Common myeloid progenitor, CD34-positive (primary cell): ENCODE measurements at regions not wholly inside any gene's neighbourhood (a gene's known extent, or its start where the extent isn't known, plus 50 kb on each side); places are given as distances from the start of the nearest gene placed in this dataset.

ENCODE experiments used
- CTCF ChIA-PET: fragments of 350-600 bp; sonication (Branson Sonifier 250); formaldehyde crosslinking; loops from one replicate; lab custom pipeline; 2021; ENCODE audit warnings: antibody characterized with exemption; lab: Charles Lee
- POLR2A ChIA-PET: fragments of 350-600 bp; sonication (Branson Sonifier 250); formaldehyde crosslinking; loops from one replicate; lab custom pipeline; 2021; ENCODE audit warnings: antibody characterized with exemption; lab: Charles Lee
- DNase-seq, 3 donors: peaks; one replicate each; pipeline versions ENCODE4 v3.0.0 to v3.0.0-alpha.2; 2013
- H3K27ac ChIP-seq, 2 experiments: 1 replicate in 1 of 2; 2 replicates in 1 of 2; pipeline ENCODE4 v1.7.0; 2013; ENCODE audit warnings: inconsistent platforms in 2 of 2, low read length in 2 of 2, mild to moderate bottlenecking in 2 of 2, low read depth in 1 of 2, moderate library complexity in 1 of 2; ENCODE audit not compliant: severe bottlenecking in 2 of 2, insufficient read depth in 1 of 2, poor library complexity in 1 of 2
- H3K27me3 ChIP-seq, 5 experiments: replicated peaks in 2 of 5; 1 replicate in 3 of 5; 2 replicates in 2 of 5; pipeline versions ENCODE4 v1.6.1 to v1.7.0; 2013; ENCODE audit warnings: low read length in 4 of 5, mild to moderate bottlenecking in 2 of 5, moderate library complexity in 2 of 5, inconsistent platforms in 1 of 5; ENCODE audit not compliant: insufficient read depth in 5 of 5, control insufficient read depth in 4 of 5
- H3K36me3 ChIP-seq, 4 experiments: 1 replicate in 2 of 4; 2 replicates in 2 of 4; pipeline versions ENCODE4 v1.6.1 to v1.7.0; 2013; ENCODE audit warnings: low read length in 3 of 4, control low read depth in 1 of 4, mild to moderate bottlenecking in 1 of 4; ENCODE audit not compliant: control insufficient read depth in 4 of 4, insufficient read depth in 4 of 4
- H3K4me1 ChIP-seq, 4 experiments: 1 replicate in 3 of 4; 2 replicates in 1 of 4; pipeline versions ENCODE4 v1.6.1 to v1.7.1; 2013; ENCODE audit warnings: low read length in 3 of 4, mild to moderate bottlenecking in 3 of 4, control low read depth in 1 of 4, inconsistent platforms in 1 of 4, moderate library complexity in 1 of 4; ENCODE audit not compliant: control insufficient read depth in 4 of 4, insufficient read depth in 4 of 4; ENCODE audit errors: control extremely low read depth in 1 of 4
- H3K4me3 ChIP-seq, 7 experiments: 1 replicate in 4 of 7; 2 replicates in 3 of 7; pipeline versions ENCODE4 v1.5.1 to v1.7.0; 2013; ENCODE audit warnings: mild to moderate bottlenecking in 7 of 7, low read length in 6 of 7, moderate library complexity in 6 of 7, inconsistent platforms in 2 of 7, low read depth in 2 of 7, control low read depth in 1 of 7; ENCODE audit not compliant: insufficient read depth in 4 of 7, control insufficient read depth in 1 of 7; ENCODE audit errors: extremely low read depth in 1 of 7
- H3K9me3 ChIP-seq, 5 experiments: 1 replicate in 4 of 5; 2 replicates in 1 of 5; pipeline versions ENCODE4 v1.6.1 to v1.7.1; 2013; ENCODE audit warnings: low read length in 4 of 5, mild to moderate bottlenecking in 2 of 5, inconsistent platforms in 1 of 5, low read depth in 1 of 5, moderate library complexity in 1 of 5; ENCODE audit not compliant: control insufficient read depth in 4 of 5, insufficient read depth in 2 of 5; ENCODE audit errors: control extremely low read depth in 1 of 5
- WGBS: methylation state at CpG from one replicate; pipeline ENCODE4 v1.1.5; 2013; ENCODE audit not compliant: insufficient coverage; 5-methylcytosine and 5-hydroxymethylcytosine counted together

GRCh38 chr4:46684041-46684440 lies 225.0 kb downstream of the COX7B2 start:
- H3K9me3 ChIP-seq: no peaks in the 10 kb centered on the region
- WGBS: 100% methylated on average over 1 of the region's 2 CpGs
- H3K36me3 ChIP-seq: no peaks in the 10 kb centered on the region
- no peaks in the 10 kb centered on the region for H3K4me1 ChIP-seq
- no peak for DNase-seq
- POLR2A ChIA-PET: no interaction called here
- CTCF ChIA-PET: no interaction called here
- no peaks in the 10 kb centered on the region for H3K27me3 ChIP-seq
- no peak overlapping the region for H3K4me3 ChIP-seq
- no peak overlapping the region for H3K27ac ChIP-seq

DNA sequence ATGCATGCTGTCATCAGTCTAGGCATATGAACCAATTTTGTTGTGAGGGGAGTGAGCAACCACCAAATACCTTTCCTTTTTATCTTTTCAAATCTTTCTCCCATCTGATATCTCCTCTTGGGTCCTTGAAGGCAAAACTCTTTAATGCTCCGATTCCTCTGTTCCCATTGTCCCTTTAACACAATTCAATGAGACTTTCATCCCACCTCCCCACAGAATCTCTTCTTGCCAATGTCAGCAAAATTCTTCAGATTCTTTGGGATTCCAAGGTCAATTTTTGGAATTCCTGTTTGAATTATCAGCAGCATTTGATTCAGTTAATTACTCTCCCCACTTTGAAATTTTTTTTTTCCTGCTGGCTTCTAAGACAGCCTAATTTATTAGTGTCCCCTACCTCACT lies 232.7 kb downstream of the COX7B2 start:
- H3K36me3 ChIP-seq: no peaks in the 10 kb centered on the region
- H3K27ac ChIP-seq: no peak overlapping the region
- 73% methylated on average over 1 of the region's 1 CpG for WGBS
- CTCF ChIA-PET: no interaction called here
- H3K4me1 ChIP-seq: no peaks in the 10 kb centered on the region
- POLR2A ChIA-PET: no interaction called here
- DNase-seq: no peak
- H3K4me3 ChIP-seq: no peak overlapping the region
- no peaks in the 10 kb centered on the region for H3K9me3 ChIP-seq
- no peaks in the 10 kb centered on the region for H3K27me3 ChIP-seq

DNA sequence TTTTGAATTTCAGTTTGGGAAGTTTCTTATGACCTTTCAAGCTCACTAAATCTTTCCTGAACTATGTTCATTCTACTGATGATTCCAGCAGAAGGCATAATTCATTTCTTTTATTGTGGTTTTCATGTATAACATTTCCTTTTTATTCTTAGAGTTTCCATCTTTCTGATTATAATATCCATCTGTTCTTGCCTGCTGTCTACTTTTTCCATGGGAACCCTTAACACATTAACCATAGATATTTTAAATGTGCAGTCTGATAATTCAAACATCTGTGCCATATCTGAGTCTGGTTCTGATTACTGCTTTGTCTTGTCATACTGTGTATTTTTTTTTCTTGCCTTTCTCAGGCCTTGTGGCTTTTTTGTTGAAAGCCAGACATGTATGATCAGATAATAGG lies 234.7 kb downstream of the COX7B2 start:
- no peaks in the 10 kb centered on the region for H3K4me1 ChIP-seq
- no peak overlapping the region for H3K4me3 ChIP-seq
- ChIA-PET CTCF (no interaction called here), POLR2A (no interaction called here)
- H3K36me3 ChIP-seq: no peaks in the 10 kb centered on the region
- no peak overlapping the region for H3K27ac ChIP-seq
- DNase-seq: no peak
- no peaks in the 10 kb centered on the region for H3K27me3 ChIP-seq
- H3K9me3 ChIP-seq: no peaks in the 10 kb centered on the region

DNA sequence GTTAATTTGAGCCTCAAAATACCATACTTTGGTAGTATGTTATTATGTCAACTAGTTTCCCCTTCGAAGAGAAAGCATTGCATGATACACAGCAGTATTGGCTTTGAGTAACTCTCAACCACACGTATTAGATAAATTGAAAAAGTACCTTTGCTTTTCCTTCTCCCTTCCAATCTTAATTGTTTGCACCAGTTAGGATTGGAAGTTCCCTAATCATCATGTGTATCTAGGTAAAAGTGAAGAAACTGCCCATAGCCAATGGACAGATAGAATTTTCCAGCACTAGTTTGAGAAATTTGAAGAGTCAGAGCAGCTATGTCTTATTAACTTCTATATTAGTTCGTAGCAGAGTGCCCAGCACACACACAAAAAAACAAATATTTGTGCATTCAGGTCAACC lies 241.3 kb downstream of the COX7B2 start:
- H3K4me3 ChIP-seq: no peak overlapping the region
- H3K4me1 ChIP-seq: no peaks in the 10 kb centered on the region
- ChIA-PET POLR2A (no interaction called here), CTCF (no interaction called here)
- 100% methylated on average over 1 of the region's 3 CpGs for WGBS
- no peak for DNase-seq
- H3K9me3 ChIP-seq: no peaks in the 10 kb centered on the region
- no peaks in the 10 kb centered on the region for H3K36me3 ChIP-seq
- H3K27me3 ChIP-seq: no peaks in the 10 kb centered on the region
- H3K27ac ChIP-seq: no peak overlapping the region

- CTCF ChIA-PET: no interaction called here
- H3K4me1 ChIP-seq: no peaks in the 10 kb centered on the region
- POLR2A ChIA-PET: no interaction called here
- no peaks in the 10 kb centered on the region for H3K9me3 ChIP-seq
- no CpG with 5 or more reads among the region's 3 CpGs for WGBS
- no peak overlapping the region for H3K27ac ChIP-seq
- H3K36me3 ChIP-seq: no peaks in the 10 kb centered on the region
- no peak overlapping the region for H3K4me3 ChIP-seq
- DNase-seq: no peak
- no peaks in the 10 kb centered on the region for H3K27me3 ChIP-seq
These were observed 253.0 kb downstream of the COX7B2 start for GRCh38 chr4:46656071-46656470.

DNA sequence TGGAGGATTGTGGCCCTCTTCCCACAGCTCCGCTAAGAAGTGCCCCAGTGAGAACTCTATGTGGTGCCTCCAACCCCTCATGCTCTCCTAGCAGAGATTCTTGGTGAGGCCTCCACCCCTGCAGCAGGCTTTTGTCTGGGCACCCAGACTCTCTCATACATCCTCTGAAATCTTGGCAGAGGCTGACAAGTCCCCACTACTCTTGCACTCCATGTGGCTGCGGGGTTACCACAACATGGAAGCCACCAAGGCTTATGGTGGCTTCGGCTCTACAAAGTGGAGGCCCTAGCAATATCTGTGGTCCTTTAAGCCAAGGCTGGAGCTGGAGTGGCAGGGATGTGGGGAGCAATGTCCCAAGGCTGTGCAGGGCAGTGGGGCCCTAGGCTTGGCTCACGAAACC lies 255.2 kb downstream of the COX7B2 start:
- Histone ChIP-seq H3K36me3 (no peaks in the 10 kb centered on the region), H3K9me3 (peaks cover 0 to 2% (median 0%) of the 10 kb centered on the region in 5 experiments), H3K4me1 (no peaks in the 10 kb centered on the region), H3K27me3 (no peaks in the 10 kb centered on the region), H3K27ac (no peak overlapping the region), H3K4me3 (no peak overlapping the region)
- no peak for DNase-seq
- ChIA-PET POLR2A (no interaction called here), CTCF (no interaction called here)
- 94% methylated on average over 4 of the region's 4 CpGs for WGBS

GRCh38 chr4:46649390-46649789 lies 259.5 kb upstream of the GABRA2 start:
- ChIA-PET CTCF (no interaction called here), POLR2A (no interaction called here)
- Histone ChIP-seq H3K4me3 (no peak overlapping the region), H3K36me3 (no peaks in the 10 kb centered on the region), H3K27me3 (no peaks in the 10 kb centered on the region), H3K4me1 (no peaks in the 10 kb centered on the region), H3K9me3 (peaks cover 0 to 4% (median 0%) of the 10 kb centered on the region in 5 experiments), H3K27ac (no peak overlapping the region)
- DNase-seq: no peak
- WGBS: no CpG with 5 or more reads among the region's 2 CpGs
